ENCODE measurements at regions not wholly inside any gene's neighbourhood (a gene's known extent, or its start where the extent isn't known, plus 50 kb on each side); places are given as distances from the start of the nearest gene placed in this dataset.

DNA sequence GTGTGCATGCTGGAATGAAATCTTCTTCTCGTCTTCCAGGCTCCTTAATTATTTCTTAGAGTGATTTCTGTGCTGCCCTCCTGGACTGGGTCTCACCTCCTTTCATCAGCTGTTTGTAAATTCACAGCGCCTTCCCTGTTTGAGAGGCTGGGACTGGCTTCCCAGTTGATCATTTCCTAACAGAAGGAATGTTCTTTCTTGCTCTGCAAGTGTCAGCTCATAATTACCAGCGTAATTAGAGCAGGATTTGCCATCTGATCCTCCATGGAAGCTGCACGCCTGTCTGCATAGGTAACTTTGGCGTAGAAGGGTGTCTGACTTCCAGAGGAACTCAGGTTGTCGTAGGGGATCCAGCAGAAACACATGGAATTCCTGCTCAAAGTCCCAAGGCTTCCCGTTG is 375.0 kb upstream of the EEF2KMT start:
- TF ChIP-seq, protein P1, sequence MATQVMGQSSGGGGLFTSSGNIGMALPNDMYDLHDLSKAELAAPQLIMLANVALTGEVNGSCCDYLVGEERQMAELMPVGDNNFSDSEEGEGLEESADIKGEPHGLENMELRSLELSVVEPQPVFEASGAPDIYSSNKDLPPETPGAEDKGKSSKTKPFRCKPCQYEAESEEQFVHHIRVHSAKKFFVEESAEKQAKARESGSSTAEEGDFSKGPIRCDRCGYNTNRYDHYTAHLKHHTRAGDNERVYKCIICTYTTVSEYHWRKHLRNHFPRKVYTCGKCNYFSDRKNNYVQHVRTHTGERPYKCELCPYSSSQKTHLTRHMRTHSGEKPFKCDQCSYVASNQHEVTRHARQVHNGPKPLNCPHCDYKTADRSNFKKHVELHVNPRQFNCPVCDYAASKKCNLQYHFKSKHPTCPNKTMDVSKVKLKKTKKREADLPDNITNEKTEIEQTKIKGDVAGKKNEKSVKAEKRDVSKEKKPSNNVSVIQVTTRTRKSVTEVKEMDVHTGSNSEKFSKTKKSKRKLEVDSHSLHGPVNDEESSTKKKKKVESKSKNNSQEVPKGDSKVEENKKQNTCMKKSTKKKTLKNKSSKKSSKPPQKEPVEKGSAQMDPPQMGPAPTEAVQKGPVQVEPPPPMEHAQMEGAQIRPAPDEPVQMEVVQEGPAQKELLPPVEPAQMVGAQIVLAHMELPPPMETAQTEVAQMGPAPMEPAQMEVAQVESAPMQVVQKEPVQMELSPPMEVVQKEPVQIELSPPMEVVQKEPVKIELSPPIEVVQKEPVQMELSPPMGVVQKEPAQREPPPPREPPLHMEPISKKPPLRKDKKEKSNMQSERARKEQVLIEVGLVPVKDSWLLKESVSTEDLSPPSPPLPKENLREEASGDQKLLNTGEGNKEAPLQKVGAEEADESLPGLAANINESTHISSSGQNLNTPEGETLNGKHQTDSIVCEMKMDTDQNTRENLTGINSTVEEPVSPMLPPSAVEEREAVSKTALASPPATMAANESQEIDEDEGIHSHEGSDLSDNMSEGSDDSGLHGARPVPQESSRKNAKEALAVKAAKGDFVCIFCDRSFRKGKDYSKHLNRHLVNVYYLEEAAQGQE (IDR thresholded peaks at IDR 0.05; ENCODE audit: insufficient read depth in 1 of 2, low read depth in 2 of 2, low read length in 2 of 2): no peak
- TF ChIP-seq POLR2AphosphoS5 (IDR thresholded peaks at IDR 0.05; ENCODE audit: low read depth, low read length) (no peak), FOXP2 (optimal IDR thresholded peaks at IDR 0.05; ENCODE audit: borderline replicate concordance, extremely low read depth, extremely low read length, insufficient read depth) (no peak), SIN3A (IDR thresholded peaks at IDR 0.05; ENCODE audit: borderline replicate concordance, insufficient read depth, low read length) (no peak), TAF1 (IDR thresholded peaks at IDR 0.05; ENCODE audit: borderline replicate concordance, insufficient read depth, low read length) (no peak)

DNA sequence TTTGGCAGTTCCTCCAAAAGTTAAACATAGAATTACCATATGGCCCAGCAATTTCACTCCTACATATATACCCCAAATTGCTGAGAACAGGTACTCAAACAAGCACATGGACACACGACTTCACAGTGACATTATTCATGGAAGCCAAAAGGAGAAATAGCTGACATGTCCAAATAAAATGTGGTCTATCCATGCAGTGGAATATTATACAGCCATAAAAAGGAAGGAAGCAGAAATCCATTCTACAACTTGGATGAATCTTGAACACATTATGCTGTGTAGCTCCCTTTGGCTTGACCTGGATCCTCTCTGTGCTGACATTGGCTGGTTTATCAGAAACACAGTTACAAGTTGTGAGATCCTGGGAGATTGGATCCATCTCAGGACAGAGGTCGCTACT is 370.9 kb upstream of the EEF2KMT start:
- TF ChIP-seq TAF1 (IDR thresholded peaks at IDR 0.05; ENCODE audit: borderline replicate concordance, insufficient read depth, low read length): no peak
- TF ChIP-seq, protein P1 (IDR thresholded peaks at IDR 0.05; ENCODE audit: insufficient read depth in 1 of 2, low read depth in 2 of 2, low read length in 2 of 2): no peak
- TF ChIP-seq SIN3A (IDR thresholded peaks at IDR 0.05; ENCODE audit: borderline replicate concordance, insufficient read depth, low read length): no peak
- no peak for TF ChIP-seq POLR2AphosphoS5 (IDR thresholded peaks at IDR 0.05; ENCODE audit: low read depth, low read length)
- TF ChIP-seq FOXP2 (optimal IDR thresholded peaks at IDR 0.05; ENCODE audit: borderline replicate concordance, extremely low read depth, extremely low read length, insufficient read depth): no peak

DNA sequence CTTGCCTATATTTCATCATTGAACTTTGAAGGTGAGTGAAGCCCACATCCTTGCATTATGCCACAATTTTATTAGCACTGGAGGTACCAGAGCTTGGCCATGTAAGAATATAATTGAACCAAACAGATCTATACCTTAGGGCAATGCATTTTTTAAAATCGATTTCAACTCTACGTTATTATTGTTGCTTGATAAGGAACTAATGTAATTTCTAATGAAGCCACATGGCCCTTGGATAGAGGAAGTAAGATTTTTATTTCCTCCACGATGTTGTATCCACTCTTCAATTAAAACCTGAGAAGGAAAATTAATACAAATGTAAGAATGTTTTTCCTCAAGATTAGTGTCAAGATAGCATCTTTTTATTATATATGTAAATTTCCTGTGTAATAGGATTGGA is 370.0 kb upstream of the EEF2KMT start:
- no peak for TF ChIP-seq SIN3A (IDR thresholded peaks at IDR 0.05; ENCODE audit: borderline replicate concordance, insufficient read depth, low read length)
- no peak for TF ChIP-seq TAF1 (IDR thresholded peaks at IDR 0.05; ENCODE audit: borderline replicate concordance, insufficient read depth, low read length)
- TF ChIP-seq, protein P1 (IDR thresholded peaks at IDR 0.05; ENCODE audit: insufficient read depth in 1 of 2, low read depth in 2 of 2, low read length in 2 of 2): no peak
- TF ChIP-seq POLR2AphosphoS5 (IDR thresholded peaks at IDR 0.05; ENCODE audit: low read depth, low read length): no peak
- no peak for TF ChIP-seq FOXP2 (optimal IDR thresholded peaks at IDR 0.05; ENCODE audit: borderline replicate concordance, extremely low read depth, extremely low read length, insufficient read depth)

DNA sequence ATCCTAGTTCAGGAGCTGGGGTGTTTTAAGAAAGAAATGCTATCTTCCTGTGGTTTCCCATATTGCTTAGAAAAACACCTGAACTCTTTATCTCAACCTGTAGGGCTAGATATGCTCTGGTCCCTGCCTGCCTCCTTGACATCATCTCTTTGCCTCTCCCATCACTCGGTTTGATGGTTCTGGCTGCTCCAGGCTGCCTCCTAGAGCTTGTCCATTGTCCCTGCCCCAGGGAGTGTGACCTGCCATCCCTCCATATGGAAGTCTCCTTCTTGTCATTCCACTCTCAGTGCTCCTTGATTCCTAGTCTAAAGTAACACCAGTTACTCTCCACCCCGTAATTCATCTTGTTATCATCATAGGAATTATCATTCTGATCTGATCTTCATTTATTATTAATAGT is 369.0 kb upstream of the EEF2KMT start:
- TF ChIP-seq, protein P1 (IDR thresholded peaks at IDR 0.05; ENCODE audit: insufficient read depth in 1 of 2, low read depth in 2 of 2, low read length in 2 of 2): no peak
- TF ChIP-seq FOXP2 (optimal IDR thresholded peaks at IDR 0.05; ENCODE audit: borderline replicate concordance, extremely low read depth, extremely low read length, insufficient read depth): no peak
- TF ChIP-seq POLR2AphosphoS5 (IDR thresholded peaks at IDR 0.05; ENCODE audit: low read depth, low read length): no peak
- TF ChIP-seq SIN3A (IDR thresholded peaks at IDR 0.05; ENCODE audit: borderline replicate concordance, insufficient read depth, low read length): no peak
- no peak for TF ChIP-seq TAF1 (IDR thresholded peaks at IDR 0.05; ENCODE audit: borderline replicate concordance, insufficient read depth, low read length)

DNA sequence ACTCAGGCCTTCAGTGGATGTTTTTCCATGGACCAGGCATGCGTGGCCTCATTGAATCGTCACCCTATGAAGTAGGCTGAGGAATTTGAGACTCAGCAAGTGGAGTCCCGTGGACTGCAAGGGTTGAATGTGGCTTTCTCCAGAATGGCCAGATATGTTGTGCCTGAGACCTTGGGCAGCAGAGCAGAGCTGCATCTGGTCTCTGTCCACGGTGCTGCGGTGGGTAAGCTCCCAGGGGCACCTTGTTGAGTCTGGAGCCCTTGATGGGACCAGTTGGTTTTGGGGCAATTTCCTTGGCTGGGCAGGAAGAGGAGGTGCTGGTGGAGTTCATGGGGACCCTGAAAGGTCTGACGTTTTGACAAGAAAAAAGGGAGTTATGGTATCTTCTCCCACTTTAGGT is 368.1 kb upstream of the EEF2KMT start:
- TF ChIP-seq POLR2AphosphoS5 (IDR thresholded peaks at IDR 0.05; ENCODE audit: low read depth, low read length): no peak
- TF ChIP-seq, protein P1 (IDR thresholded peaks at IDR 0.05; ENCODE audit: insufficient read depth in 1 of 2, low read depth in 2 of 2, low read length in 2 of 2): peak in 1 of 2 experiments; percentile 51; a peak in 1 of 4 replicates
